GM23248 (cell line): ENCODE measurements at regions not wholly inside any gene's neighbourhood (a gene's known extent, or its start where the extent isn't known, plus 50 kb on each side); places are given as distances from the start of the nearest gene placed in this dataset.

Experiments used
- EZH2 ChIP-seq: fragments of 200-600 bp; sonication (generic); IDR thresholded peaks from 2 replicates; pipeline ENCODE4 v1.6.1; 2018; ENCODE audit warnings: antibody characterized with exemption, mild to moderate bottlenecking; ENCODE audit not compliant: insufficient read depth, poor library complexity, severe bottlenecking
- EZH2phosphoT487 ChIP-seq: fragments of 200-600 bp; sonication (generic); IDR thresholded peaks from 2 replicates; pipeline ENCODE4 v1.6.1; 2018; ENCODE audit warnings: antibody characterized with exemption, moderate library complexity, mild to moderate bottlenecking, low read depth; ENCODE audit not compliant: insufficient read depth

DNA sequence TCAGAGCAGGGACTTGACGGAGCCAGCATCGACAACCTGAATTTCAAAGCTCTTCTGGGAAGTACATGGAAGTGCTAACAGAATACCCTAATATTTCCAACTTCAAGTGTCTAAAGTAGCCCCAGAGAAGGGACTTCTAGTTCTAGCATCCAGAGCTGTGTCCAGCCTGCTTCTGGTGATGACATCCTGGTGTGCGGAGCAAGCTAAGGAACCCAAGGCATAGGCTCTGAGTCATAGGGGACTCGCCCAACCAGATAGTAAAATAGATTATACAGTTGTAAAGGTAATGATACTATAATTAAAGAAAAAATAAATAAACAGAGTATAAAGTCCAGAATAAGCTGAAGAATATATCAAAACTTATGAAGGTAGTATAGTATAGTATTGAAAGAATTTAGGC, 108.1 kb upstream of the SERPINE2 start:
- TF ChIP-seq EZH2phosphoT487, result no peak
- TF ChIP-seq EZH2, result no peak
